Fibroblast of lung (primary cell): ENCODE measurements at regions not wholly inside any gene's neighbourhood (a gene's known extent, or its start where the extent isn't known, plus 50 kb on each side); places are given as distances from the start of the nearest gene placed in this dataset.

Experiments
- DNase-seq, 2 donors: peaks; one replicate each; pipeline versions ENCODE4 v3.0.0 to v3.0.0-alpha.2; 2010; ENCODE audit warnings: low read depth in 2 of 2
- H2AFZ ChIP-seq: 2 replicates; pipeline ENCODE4 v1.5.1; 2012; ENCODE audit warnings: low read length, control low read depth, inconsistent platforms
- H3K27ac ChIP-seq: 2 replicates; pipeline ENCODE4 v1.5.1; 2011; ENCODE audit warnings: low read length, control low read depth; ENCODE audit not compliant: insufficient read depth
- H3K27me3 ChIP-seq: 2 replicates; pipeline ENCODE4 v1.5.1; 2011; ENCODE audit warnings: mild to moderate bottlenecking, low read length; ENCODE audit not compliant: control insufficient read depth, insufficient read depth
- H3K36me3 ChIP-seq: 2 replicates; pipeline ENCODE4 v1.5.1; 2011; ENCODE audit warnings: low read length; ENCODE audit not compliant: control insufficient read depth, insufficient read depth
- H3K4me1 ChIP-seq: 2 replicates; pipeline ENCODE4 v1.5.1; 2011; ENCODE audit warnings: low read length; ENCODE audit not compliant: control insufficient read depth, insufficient read depth; ENCODE audit errors: extremely low read depth
- H3K4me2 ChIP-seq: 2 replicates; pipeline ENCODE4 v1.5.1; 2011; ENCODE audit warnings: low read length, control low read depth; ENCODE audit not compliant: insufficient read depth; ENCODE audit errors: extremely low read depth
- H3K4me3 ChIP-seq, 4 experiments: fragments of 200-600 bp in 1 of 4; sonication (generic) in 1 of 4; replicated peaks in 1 of 4; 2 replicates each; pipeline ENCODE4 v1.5.1; 2011 to 2016; ENCODE audit warnings: low read length in 4 of 4, low read depth in 3 of 4, mild to moderate bottlenecking in 3 of 4, control low read depth in 2 of 4, inconsistent platforms in 1 of 4, mixed read lengths in 1 of 4; ENCODE audit not compliant: insufficient read depth in 1 of 4; ENCODE audit errors: control extremely low read depth in 1 of 4
- H3K79me2 ChIP-seq: 2 replicates; pipeline ENCODE4 v1.5.1; 2012; ENCODE audit warnings: mild to moderate bottlenecking, low read length, inconsistent platforms; ENCODE audit not compliant: control insufficient read depth, insufficient read depth
- H3K9ac ChIP-seq: 2 replicates; pipeline ENCODE4 v1.5.1; 2011; ENCODE audit warnings: mild to moderate bottlenecking, low read length, control low read depth; ENCODE audit not compliant: insufficient read depth
- H3K9me3 ChIP-seq: 2 replicates; pipeline ENCODE4 v1.5.1; 2012; ENCODE audit warnings: low read depth, low read length; ENCODE audit not compliant: control insufficient read depth, insufficient read depth
- H4K20me1 ChIP-seq: 2 replicates; pipeline ENCODE4 v1.5.1; 2011; ENCODE audit warnings: low read length; ENCODE audit not compliant: control insufficient read depth, insufficient read depth; ENCODE audit errors: extremely low read depth
- CTCF ChIP-seq, 2 donors: IDR thresholded peaks in 1 of 2; conservative IDR thresholded peaks in 1 of 2; 1 replicate in 1 of 2; 2 replicates in 1 of 2; pipeline ENCODE4 v1.5.1; 2011 to 2012; ENCODE audit warnings: low read length in 2 of 2, control low read depth in 1 of 2, inconsistent platforms in 1 of 2, low read depth in 1 of 2, mild to moderate bottlenecking in 1 of 2
- EZH2 ChIP-seq: IDR thresholded peaks from 2 replicates; pipeline ENCODE4 v1.5.1; 2012; ENCODE audit warnings: low read length, control low read depth, mild to moderate bottlenecking; ENCODE audit errors: missing control alignments

- Histone ChIP-seq H4K20me1 (no peaks in the 10 kb centered on the region), H3K27ac (no peak overlapping the region), H3K9me3 (no peaks in the 10 kb centered on the region), H3K4me1 (no peaks in the 10 kb centered on the region), H3K4me2 (no peak overlapping the region), H2AFZ (no peak overlapping the region), H3K9ac (no peak overlapping the region), H3K79me2 (no peaks in the 10 kb centered on the region), H3K27me3 (no peaks in the 10 kb centered on the region), H3K4me3 (no peak overlapping the region), H3K36me3 (no peaks in the 10 kb centered on the region)
- no peak for TF ChIP-seq EZH2
- no peak for TF ChIP-seq CTCF (conservative IDR thresholded peaks at IDR 0.05 in 1 of 2, IDR thresholded peaks at IDR 0.05 in 1 of 2; ENCODE audit: low read depth in 1 of 2, low read length in 2 of 2)
- no peak for DNase-seq
These were observed 169.6 kb upstream of the PODXL start for GRCh38 chr7:131726031-131726430.

- no peaks in the 10 kb centered on the region for H3K4me1 ChIP-seq
These were observed 168.4 kb upstream of the PODXL start for GRCh38 chr7:131724776-131725345.

DNA sequence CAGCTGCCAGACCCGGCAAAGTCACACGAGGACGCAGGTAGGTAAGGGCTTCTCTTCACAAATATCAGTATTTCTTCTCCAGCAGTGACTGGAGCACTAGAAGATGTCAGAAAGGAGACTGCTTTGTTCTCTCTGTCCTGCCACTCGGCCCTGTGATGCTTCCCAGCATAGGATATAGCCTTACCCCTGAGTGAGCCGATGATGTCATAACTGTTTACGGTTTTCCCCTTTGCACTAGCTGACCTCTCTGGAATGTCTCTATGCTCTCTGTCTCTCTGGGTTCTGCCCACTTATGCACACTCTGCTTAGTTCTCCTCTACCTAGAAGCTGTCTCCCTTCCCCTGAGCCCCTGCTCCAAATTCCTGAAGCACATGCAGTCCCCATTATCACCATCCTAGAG, 167.5 kb upstream of the PODXL start:
- Histone ChIP-seq H2AFZ (no peak overlapping the region), H3K9me3 (no peaks in the 10 kb centered on the region), H3K36me3 (no peaks in the 10 kb centered on the region), H3K4me3 (no peak overlapping the region), H3K27ac (no peak overlapping the region), H3K79me2 (no peaks in the 10 kb centered on the region), H3K4me1 (no peaks in the 10 kb centered on the region), H4K20me1 (no peaks in the 10 kb centered on the region), H3K4me2 (no peak overlapping the region), H3K9ac (no peak overlapping the region), H3K27me3 (no peaks in the 10 kb centered on the region)
- TF ChIP-seq CTCF (conservative IDR thresholded peaks at IDR 0.05 in 1 of 2, IDR thresholded peaks at IDR 0.05 in 1 of 2; ENCODE audit: low read depth in 1 of 2, low read length in 2 of 2) (no peak), EZH2 (no peak)
- no peak for DNase-seq

More at GRCh38 chr7:131724776-131725345, 168.4 kb upstream of the PODXL start:
- no peaks in the 10 kb centered on the region for H3K36me3 ChIP-seq
- H3K4me3 ChIP-seq = no peak overlapping the region
- TF ChIP-seq CTCF (conservative IDR thresholded peaks at IDR 0.05 in 1 of 2, IDR thresholded peaks at IDR 0.05 in 1 of 2; ENCODE audit: low read depth in 1 of 2, low read length in 2 of 2) (no peak), EZH2 (no peak)
- H3K27ac ChIP-seq = no peak overlapping the region
- H3K4me2 ChIP-seq = no peak overlapping the region
- H3K79me2 ChIP-seq = no peaks in the 10 kb centered on the region
- H3K9me3 ChIP-seq = no peaks in the 10 kb centered on the region
- no peaks in the 10 kb centered on the region for H3K27me3 ChIP-seq
- DNase-seq = no peak
- no peak overlapping the region for H2AFZ ChIP-seq
- no peak overlapping the region for H3K9ac ChIP-seq
- H4K20me1 ChIP-seq = no peaks in the 10 kb centered on the region
